ENCODE measurements at regions not wholly inside any gene's neighbourhood (a gene's known extent, or its start where the extent isn't known, plus 50 kb on each side); places are given as distances from the start of the nearest gene placed in this dataset.

GRCh38 chr10:60627778-60628748, 150.2 kb upstream of the CDK1 start:
- CTCF ChIA-PET = no interaction called here
- intact Hi-C loops (cut with DNase I, micrococcal nuclease) = no loop called here
- POLR2A ChIA-PET = interaction anchor here (0.6 kb wide), 1 partner anchor 51 kb away, joined by 3 read pairs; no protein-coding TSS in a partner anchor

GRCh38 chr10:60626037-60626436, 152.2 kb upstream of the CDK1 start:
- Mint-ChIP-seq H3K27me3 (no peaks in the 10 kb centered on the region), H3K36me3 (ENCODE audit: low read depth) (peaks cover 8% of the 10 kb centered on the region), H3K4me3 (no peak overlapping the region), H3K4me1 (ENCODE audit: low read depth) (peaks cover 45% of the 10 kb centered on the region), H3K9me3 (no peaks in the 10 kb centered on the region), H3K27ac (no peak overlapping the region)
- ChIA-PET POLR2A (no interaction called here), CTCF (interaction anchor here (1.1 kb wide), 1 partner anchor 9 kb away, joined by 4 read pairs; no protein-coding TSS in a partner anchor)
- no peaks in the 10 kb centered on the region for H3K36me3 ChIP-seq (ENCODE audit: insufficient read depth, low read length)
- no peak overlapping the region for H3K27ac ChIP-seq (ENCODE audit: low read depth in 1 of 2, low read length in 2 of 2)
- no peaks in the 10 kb centered on the region for H3K27me3 ChIP-seq (ENCODE audit: control insufficient read depth in 1 of 2, insufficient read depth in 2 of 2, low read length in 2 of 2)
- TF ChIP-seq CTCF (IDR thresholded peaks at IDR 0.05) = no peak
- no peaks in the 10 kb centered on the region for H3K9me3 ChIP-seq (ENCODE audit: control insufficient read depth in 1 of 2, insufficient read depth in 1 of 2, low read length in 2 of 2)
- no peak for ATAC-seq (ENCODE audit: poor library complexity)
- no peak for DNase-seq
- intact Hi-C loops (cut with DNase I, micrococcal nuclease) = no loop called here
- H3K4me3 ChIP-seq (ENCODE audit: low read length) = no peak overlapping the region
- H3K4me1 ChIP-seq (ENCODE audit: insufficient read depth, low read length) = no peaks in the 10 kb centered on the region

More at GRCh38 chr10:60627778-60628748, 150.2 kb upstream of the CDK1 start:
- no peaks in the 10 kb centered on the region for H3K9me3 ChIP-seq (ENCODE audit: control insufficient read depth in 1 of 2, insufficient read depth in 1 of 2, low read length in 2 of 2)
- Mint-ChIP-seq H3K36me3 (ENCODE audit: low read depth) (peaks cover 8% of the 10 kb centered on the region), H3K27me3 (no peaks in the 10 kb centered on the region), H3K4me3 (no peak overlapping the region), H3K4me1 (ENCODE audit: low read depth) (peaks cover 45% of the 10 kb centered on the region), H3K27ac (no peak overlapping the region), H3K9me3 (no peaks in the 10 kb centered on the region)
- no peaks in the 10 kb centered on the region for H3K36me3 ChIP-seq (ENCODE audit: insufficient read depth, low read length)
- ATAC-seq (ENCODE audit: poor library complexity) = no peak
- H3K27me3 ChIP-seq (ENCODE audit: control insufficient read depth in 1 of 2, insufficient read depth in 2 of 2, low read length in 2 of 2) = no peaks in the 10 kb centered on the region
- DNase-seq = no peak
- H3K4me1 ChIP-seq (ENCODE audit: insufficient read depth, low read length) = no peaks in the 10 kb centered on the region
- no peak for TF ChIP-seq CTCF (IDR thresholded peaks at IDR 0.05)
- H3K27ac ChIP-seq (ENCODE audit: low read depth in 1 of 2, low read length in 2 of 2) = no peak overlapping the region
- H3K4me3 ChIP-seq (ENCODE audit: low read length) = no peak overlapping the region

DNA sequence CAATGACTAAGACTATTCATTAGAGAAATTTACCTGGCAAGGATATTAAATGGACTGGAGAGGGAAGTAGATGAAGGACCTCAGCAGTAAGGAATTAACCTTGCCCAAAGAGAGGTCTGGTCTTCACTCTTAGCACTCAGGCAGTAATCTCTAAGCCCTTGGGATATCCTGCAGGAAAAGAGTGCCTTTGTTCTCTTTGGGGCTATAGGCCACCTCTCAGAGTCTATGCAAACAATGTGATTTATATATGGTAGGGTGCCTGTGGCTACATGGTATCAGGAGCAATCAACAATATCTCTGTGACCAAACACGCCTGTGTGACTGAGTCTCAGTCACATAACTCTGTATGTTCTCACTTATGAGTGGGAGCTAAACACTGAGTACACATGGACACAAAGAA, 154.7 kb upstream of the CDK1 start:
- no peaks in the 10 kb centered on the region for H3K27me3 ChIP-seq (ENCODE audit: control insufficient read depth in 1 of 2, insufficient read depth in 2 of 2, low read length in 2 of 2)
- ChIA-PET POLR2A (no interaction called here), CTCF (no interaction called here)
- Mint-ChIP-seq H3K4me1 (ENCODE audit: low read depth) (peaks cover 33% of the 10 kb centered on the region), H3K9me3 (no peaks in the 10 kb centered on the region), H3K4me3 (no peak overlapping the region), H3K36me3 (ENCODE audit: low read depth) (no peaks in the 10 kb centered on the region), H3K27ac (no peak overlapping the region), H3K27me3 (no peaks in the 10 kb centered on the region)
- ATAC-seq (ENCODE audit: poor library complexity) (no peak), DNase-seq (no peak)
- no peak overlapping the region for H3K27ac ChIP-seq (ENCODE audit: low read depth in 1 of 2, low read length in 2 of 2)
- no peaks in the 10 kb centered on the region for H3K9me3 ChIP-seq (ENCODE audit: control insufficient read depth in 1 of 2, insufficient read depth in 1 of 2, low read length in 2 of 2)
- intact Hi-C loops (cut with DNase I, micrococcal nuclease) = no loop called here
- no peaks in the 10 kb centered on the region for H3K4me1 ChIP-seq (ENCODE audit: insufficient read depth, low read length)
- no peaks in the 10 kb centered on the region for H3K36me3 ChIP-seq (ENCODE audit: insufficient read depth, low read length)
- no peak overlapping the region for H3K4me3 ChIP-seq (ENCODE audit: low read length)
- no peak for TF ChIP-seq CTCF (IDR thresholded peaks at IDR 0.05)
